WTC11 (cell line): ENCODE measurements at regions not wholly inside any gene's neighbourhood (a gene's known extent, or its start where the extent isn't known, plus 50 kb on each side); places are given as distances from the start of the nearest gene placed in this dataset.

Source experiments
- ATAC-seq: fragments of 200-7000 bp; cut with Tn5 transposase; 2 replicates; pipeline ENCODE4 v1.10.0; 2021; ENCODE audit warnings: mild to moderate bottlenecking, moderate library complexity
- CTCF ChIA-PET: fragments of 300-600 bp; sonication (Branson Sonifier 250); formaldehyde crosslinking; loops from one replicate; lab custom pipeline; 2021; ENCODE audit warnings: antibody characterized with exemption; lab: Charles Lee
- POLR2A ChIA-PET: fragments of 350-600 bp; sonication (Branson Sonifier 250); formaldehyde crosslinking; loops from one replicate; lab custom pipeline; 2021; ENCODE audit warnings: antibody characterized with exemption; lab: Charles Lee
- DNase-seq: peaks from one replicate; pipeline ENCODE4 v3.0.0; 2021; ENCODE audit warnings: low spot score
- H3K27ac Mint-ChIP-seq: 2 replicates; pipeline ENCODE4 v1.8.0; 2021; ENCODE audit warnings: mixed read lengths
- H3K27me3 Mint-ChIP-seq: 2 replicates; pipeline ENCODE4 v1.8.0; 2021; ENCODE audit warnings: low read depth, mild to moderate bottlenecking, moderate library complexity, mixed read lengths
- H3K36me3 Mint-ChIP-seq: 2 replicates; pipeline ENCODE4 v1.8.0; 2021; ENCODE audit warnings: mixed read lengths
- H3K4me1 Mint-ChIP-seq: 2 replicates; pipeline ENCODE4 v1.8.0; 2022; ENCODE audit warnings: mixed read lengths
- H3K4me3 Mint-ChIP-seq: 2 replicates; pipeline ENCODE4 v1.8.0; 2021; ENCODE audit warnings: mild to moderate bottlenecking, moderate library complexity, mixed read lengths
- H3K9me3 Mint-ChIP-seq: 2 replicates; pipeline ENCODE4 v1.8.0; 2021; ENCODE audit warnings: mixed read lengths
- ERG ChIP-seq: fragments of 250-450 bp; sonication (Bioruptor Pico); IDR thresholded peaks from 2 replicates; pipeline ENCODE4 v1.8.0; 2021; ENCODE audit warnings: mild to moderate bottlenecking
- MLX ChIP-seq: sonication (generic); formaldehyde crosslinking; IDR thresholded peaks from 2 replicates; pipeline ENCODE4 v1.8.1; 2023; ENCODE audit warnings: mild to moderate bottlenecking, missing genetic modification reagents, moderate library complexity
- NR2C2 ChIP-seq: sonication (generic); formaldehyde crosslinking; IDR thresholded peaks from 2 replicates; pipeline ENCODE4 v1.8.0; 2022; ENCODE audit warnings: mild to moderate bottlenecking, missing genetic modification reagents
- NR3C1 ChIP-seq: sonication (generic); formaldehyde crosslinking; conservative IDR thresholded peaks from 2 replicates; pipeline ENCODE4 v1.8.1; 2023; ENCODE audit warnings: low read depth, mild to moderate bottlenecking, missing genetic modification reagents
- PRRX2 ChIP-seq: fragments of 250-450 bp; sonication (Bioruptor Pico); IDR thresholded peaks from 2 replicates; pipeline ENCODE4 v1.8.0; 2021; ENCODE audit warnings: mild to moderate bottlenecking
- RORB ChIP-seq: fragments of 250-450 bp; sonication (Bioruptor Pico); IDR thresholded peaks from 2 replicates; pipeline ENCODE4 v1.9.0; 2021; ENCODE audit warnings: mild to moderate bottlenecking
- SOX15 ChIP-seq: fragments of 250-450 bp; sonication (Bioruptor Pico); IDR thresholded peaks from 2 replicates; pipeline ENCODE4 v1.9.0; 2021; ENCODE audit warnings: mild to moderate bottlenecking
- SP1 ChIP-seq: sonication (generic); formaldehyde crosslinking; conservative IDR thresholded peaks from 2 replicates; pipeline ENCODE4 v1.8.1; 2022; ENCODE audit warnings: missing genetic modification reagents
- TCF7 ChIP-seq: sonication (generic); formaldehyde crosslinking; IDR thresholded peaks from 2 replicates; pipeline ENCODE4 v1.8.0; 2022; ENCODE audit warnings: mild to moderate bottlenecking, low read depth, missing genetic modification reagents, moderate library complexity
- TEAD1 ChIP-seq: sonication (generic); formaldehyde crosslinking; IDR thresholded peaks from 2 replicates; pipeline ENCODE4 v1.8.0; 2022; ENCODE audit warnings: mild to moderate bottlenecking, missing genetic modification reagents
- ZBTB21 ChIP-seq: sonication (generic); formaldehyde crosslinking; IDR thresholded peaks from 2 replicates; pipeline ENCODE4 v1.8.1; 2023; ENCODE audit warnings: mild to moderate bottlenecking, missing genetic modification reagents, borderline replicate concordance
- ZMAT4 ChIP-seq: fragments of 250-450 bp; sonication (Bioruptor Pico); IDR thresholded peaks from 2 replicates; pipeline ENCODE4 v1.9.0; 2021; ENCODE audit warnings: mild to moderate bottlenecking
- ZNF121 ChIP-seq: sonication (generic); formaldehyde crosslinking; IDR thresholded peaks from 2 replicates; pipeline ENCODE4 v1.8.0; 2023; ENCODE audit warnings: missing genetic modification reagents
- ZNF138 ChIP-seq: sonication (generic); formaldehyde crosslinking; conservative IDR thresholded peaks from 2 replicates; pipeline ENCODE4 v1.8.1; 2022; ENCODE audit warnings: mild to moderate bottlenecking, moderate library complexity, missing genetic modification reagents
- ZNF219 ChIP-seq: sonication (generic); formaldehyde crosslinking; IDR thresholded peaks from 2 replicates; pipeline ENCODE4 v1.8.0; 2023; ENCODE audit warnings: missing genetic modification reagents, mild to moderate bottlenecking, borderline replicate concordance
- ZNF423 ChIP-seq: fragments of 250-450 bp; sonication (Bioruptor Pico); IDR thresholded peaks from 2 replicates; pipeline ENCODE4 v2.1.2; 2022; ENCODE audit warnings: mild to moderate bottlenecking, moderate library complexity
- ZNF512 ChIP-seq: sonication (generic); formaldehyde crosslinking; IDR thresholded peaks from 2 replicates; pipeline ENCODE4 v1.8.1; 2022; ENCODE audit warnings: missing genetic modification reagents, borderline replicate concordance
- TF ChIP-seq, protein P1 (sequence below): sonication (generic); formaldehyde crosslinking; IDR thresholded peaks from 2 replicates; pipeline ENCODE4 v1.8.1; 2023; ENCODE audit warnings: mild to moderate bottlenecking, missing genetic modification reagents
- TF ChIP-seq, protein P2 (sequence below): sonication (generic); formaldehyde crosslinking; IDR thresholded peaks from 2 replicates; pipeline ENCODE4 v1.8.1; 2023; ENCODE audit warnings: mild to moderate bottlenecking, missing genetic modification reagents, moderate library complexity
- TF ChIP-seq, protein P3 (sequence below): sonication (generic); formaldehyde crosslinking; IDR thresholded peaks from 2 replicates; pipeline ENCODE4 v1.8.1; 2022; ENCODE audit warnings: mild to moderate bottlenecking, missing genetic modification reagents, moderate library complexity, borderline replicate concordance
- TF ChIP-seq, protein P4 (sequence below): sonication (generic); formaldehyde crosslinking; IDR thresholded peaks from 2 replicates; pipeline ENCODE4 v1.8.1; 2023; ENCODE audit warnings: mild to moderate bottlenecking, moderate library complexity, missing genetic modification reagents

GRCh38 chr6:100112855-100113508 lies 119.0 kb upstream of the MCHR2 start (continued):
- TF ChIP-seq, protein P1, sequence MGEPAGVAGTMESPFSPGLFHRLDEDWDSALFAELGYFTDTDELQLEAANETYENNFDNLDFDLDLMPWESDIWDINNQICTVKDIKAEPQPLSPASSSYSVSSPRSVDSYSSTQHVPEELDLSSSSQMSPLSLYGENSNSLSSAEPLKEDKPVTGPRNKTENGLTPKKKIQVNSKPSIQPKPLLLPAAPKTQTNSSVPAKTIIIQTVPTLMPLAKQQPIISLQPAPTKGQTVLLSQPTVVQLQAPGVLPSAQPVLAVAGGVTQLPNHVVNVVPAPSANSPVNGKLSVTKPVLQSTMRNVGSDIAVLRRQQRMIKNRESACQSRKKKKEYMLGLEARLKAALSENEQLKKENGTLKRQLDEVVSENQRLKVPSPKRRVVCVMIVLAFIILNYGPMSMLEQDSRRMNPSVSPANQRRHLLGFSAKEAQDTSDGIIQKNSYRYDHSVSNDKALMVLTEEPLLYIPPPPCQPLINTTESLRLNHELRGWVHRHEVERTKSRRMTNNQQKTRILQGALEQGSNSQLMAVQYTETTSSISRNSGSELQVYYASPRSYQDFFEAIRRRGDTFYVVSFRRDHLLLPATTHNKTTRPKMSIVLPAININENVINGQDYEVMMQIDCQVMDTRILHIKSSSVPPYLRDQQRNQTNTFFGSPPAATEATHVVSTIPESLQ, result no peak
- no peak for TF ChIP-seq ZNF423 (CRISPR knock-in tag)
- TF ChIP-seq SP1, result no peak
- TF ChIP-seq ZNF512, result no peak

DNA sequence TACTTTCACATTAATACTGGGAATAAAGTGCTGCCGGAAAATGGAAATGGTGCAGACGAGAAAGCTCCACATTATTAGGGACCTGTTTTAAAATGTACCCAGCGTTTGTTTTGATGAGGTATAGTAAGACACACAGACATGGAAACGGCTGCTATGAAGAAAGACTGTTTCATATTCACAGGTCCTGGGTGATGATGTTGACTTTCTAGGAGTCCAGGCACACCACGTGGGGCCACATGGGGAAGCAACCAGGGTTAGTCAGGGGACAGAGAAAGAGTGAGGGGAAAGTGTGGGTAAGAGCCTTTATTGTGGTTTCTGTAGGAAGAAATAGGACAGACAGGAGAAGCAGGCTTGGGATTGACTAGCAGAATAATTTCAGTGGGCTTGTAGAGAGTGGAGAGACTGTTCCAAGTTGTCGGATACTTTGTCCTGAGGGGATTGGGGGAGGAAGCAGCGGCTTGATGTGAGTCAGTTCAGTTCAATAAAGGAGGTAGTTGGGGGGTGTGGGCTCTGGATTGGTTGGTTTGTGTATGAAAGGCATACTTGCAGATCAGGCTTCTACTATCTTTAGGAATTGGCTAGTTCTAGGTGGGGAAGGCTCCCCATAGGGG lies 112.0 kb upstream of the MCHR2 start:
- DNase-seq, result no peak
- Mint-ChIP-seq H3K36me3 (no peaks in the 10 kb centered on the region), H3K9me3 (no peaks in the 10 kb centered on the region), H3K27me3 (no peaks in the 10 kb centered on the region), H3K4me1 (peaks cover 14% of the 10 kb centered on the region), H3K27ac (no peak overlapping the region), H3K4me3 (no peak overlapping the region)
- ChIA-PET CTCF (interaction anchor here (1.2 to 2.5 kb wide), 3 partner anchors 10 to 359 kb away, joined by 3 to 15 read pairs (median 9); partner anchors contain the start of gene SIM1), POLR2A (no interaction called here)
- TF ChIP-seq NR2C2 (CRISPR knock-in tag) (no peak), ZNF219 (CRISPR knock-in tag) (no peak), ZNF121 (CRISPR knock-in tag) (no peak), ZMAT4 (CRISPR knock-in tag) (no peak), ERG (CRISPR knock-in tag) (no peak), MLX (CRISPR knock-in tag) (no peak)
- TF ChIP-seq, protein P2, sequence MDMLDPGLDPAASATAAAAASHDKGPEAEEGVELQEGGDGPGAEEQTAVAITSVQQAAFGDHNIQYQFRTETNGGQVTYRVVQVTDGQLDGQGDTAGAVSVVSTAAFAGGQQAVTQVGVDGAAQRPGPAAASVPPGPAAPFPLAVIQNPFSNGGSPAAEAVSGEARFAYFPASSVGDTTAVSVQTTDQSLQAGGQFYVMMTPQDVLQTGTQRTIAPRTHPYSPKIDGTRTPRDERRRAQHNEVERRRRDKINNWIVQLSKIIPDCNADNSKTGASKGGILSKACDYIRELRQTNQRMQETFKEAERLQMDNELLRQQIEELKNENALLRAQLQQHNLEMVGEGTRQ, result no peak
- TF ChIP-seq, protein P3, sequence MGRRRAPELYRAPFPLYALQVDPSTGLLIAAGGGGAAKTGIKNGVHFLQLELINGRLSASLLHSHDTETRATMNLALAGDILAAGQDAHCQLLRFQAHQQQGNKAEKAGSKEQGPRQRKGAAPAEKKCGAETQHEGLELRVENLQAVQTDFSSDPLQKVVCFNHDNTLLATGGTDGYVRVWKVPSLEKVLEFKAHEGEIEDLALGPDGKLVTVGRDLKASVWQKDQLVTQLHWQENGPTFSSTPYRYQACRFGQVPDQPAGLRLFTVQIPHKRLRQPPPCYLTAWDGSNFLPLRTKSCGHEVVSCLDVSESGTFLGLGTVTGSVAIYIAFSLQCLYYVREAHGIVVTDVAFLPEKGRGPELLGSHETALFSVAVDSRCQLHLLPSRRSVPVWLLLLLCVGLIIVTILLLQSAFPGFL (CRISPR knock-in tag), result no peak
- peak; percentile 38 for ATAC-seq

DNA sequence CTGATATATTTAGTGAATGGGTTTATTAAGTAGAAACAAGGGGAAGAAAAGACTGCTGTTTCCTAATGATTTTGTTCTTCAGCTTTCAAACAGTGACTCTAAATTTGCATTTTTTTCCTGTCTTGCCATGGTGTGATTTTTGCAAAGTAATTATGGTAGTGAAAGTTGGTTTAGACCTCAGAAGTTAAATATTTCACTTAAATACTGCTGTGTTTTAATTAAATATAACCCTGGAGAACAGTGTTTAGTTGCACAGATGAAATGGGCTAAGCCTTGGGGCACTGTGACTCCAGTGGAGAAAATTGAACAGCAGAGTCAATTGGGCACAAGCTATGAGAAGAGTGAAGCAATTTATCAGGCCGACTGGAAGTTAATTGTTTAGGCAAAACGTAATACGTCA lies 111.1 kb upstream of the MCHR2 start:
- ChIA-PET CTCF (no interaction called here), POLR2A (no interaction called here)
- no peak for DNase-seq
- Mint-ChIP-seq H3K4me3 (no peak overlapping the region), H3K27me3 (no peaks in the 10 kb centered on the region), H3K27ac (no peak overlapping the region), H3K36me3 (no peaks in the 10 kb centered on the region), H3K9me3 (no peaks in the 10 kb centered on the region), H3K4me1 (peaks cover 17% of the 10 kb centered on the region)
- no peak for ATAC-seq
- TF ChIP-seq ZNF138 (CRISPR knock-in tag), result no peak
- no peak for TF ChIP-seq PRRX2 (CRISPR knock-in tag)
- TF ChIP-seq TEAD1 (CRISPR knock-in tag), result no peak
- TF ChIP-seq SOX15 (CRISPR knock-in tag), result no peak
- no peak for TF ChIP-seq RORB (CRISPR knock-in tag)
- TF ChIP-seq, protein P4, sequence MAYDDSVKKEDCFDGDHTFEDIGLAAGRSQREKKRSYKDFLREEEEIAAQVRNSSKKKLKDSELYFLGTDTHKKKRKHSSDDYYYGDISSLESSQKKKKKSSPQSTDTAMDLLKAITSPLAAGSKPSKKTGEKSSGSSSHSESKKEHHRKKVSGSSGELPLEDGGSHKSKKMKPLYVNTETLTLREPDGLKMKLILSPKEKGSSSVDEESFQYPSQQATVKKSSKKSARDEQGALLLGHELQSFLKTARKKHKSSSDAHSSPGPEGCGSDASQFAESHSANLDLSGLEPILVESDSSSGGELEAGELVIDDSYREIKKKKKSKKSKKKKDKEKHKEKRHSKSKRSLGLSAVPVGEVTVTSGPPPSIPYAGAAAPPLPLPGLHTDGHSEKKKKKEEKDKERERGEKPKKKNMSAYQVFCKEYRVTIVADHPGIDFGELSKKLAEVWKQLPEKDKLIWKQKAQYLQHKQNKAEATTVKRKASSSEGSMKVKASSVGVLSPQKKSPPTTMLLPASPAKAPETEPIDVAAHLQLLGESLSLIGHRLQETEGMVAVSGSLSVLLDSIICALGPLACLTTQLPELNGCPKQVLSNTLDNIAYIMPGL, result no peak
- TF ChIP-seq, protein P1, result no peak
- no peak for TF ChIP-seq ZBTB21
- no peak for TF ChIP-seq NR2C2 (CRISPR knock-in tag)
- no peak for TF ChIP-seq TCF7 (CRISPR knock-in tag)
- no peak for TF ChIP-seq NR3C1 (CRISPR knock-in tag)
